ENCODE measurements at regions not wholly inside any gene's neighbourhood (a gene's known extent, or its start where the extent isn't known, plus 50 kb on each side); places are given as distances from the start of the nearest gene placed in this dataset.
"Not testable (repeated sequence)": the region's sequence is repeated elsewhere in the genome, so short reads cannot be mapped to it uniquely, and the experiment has no call there.

DNA sequence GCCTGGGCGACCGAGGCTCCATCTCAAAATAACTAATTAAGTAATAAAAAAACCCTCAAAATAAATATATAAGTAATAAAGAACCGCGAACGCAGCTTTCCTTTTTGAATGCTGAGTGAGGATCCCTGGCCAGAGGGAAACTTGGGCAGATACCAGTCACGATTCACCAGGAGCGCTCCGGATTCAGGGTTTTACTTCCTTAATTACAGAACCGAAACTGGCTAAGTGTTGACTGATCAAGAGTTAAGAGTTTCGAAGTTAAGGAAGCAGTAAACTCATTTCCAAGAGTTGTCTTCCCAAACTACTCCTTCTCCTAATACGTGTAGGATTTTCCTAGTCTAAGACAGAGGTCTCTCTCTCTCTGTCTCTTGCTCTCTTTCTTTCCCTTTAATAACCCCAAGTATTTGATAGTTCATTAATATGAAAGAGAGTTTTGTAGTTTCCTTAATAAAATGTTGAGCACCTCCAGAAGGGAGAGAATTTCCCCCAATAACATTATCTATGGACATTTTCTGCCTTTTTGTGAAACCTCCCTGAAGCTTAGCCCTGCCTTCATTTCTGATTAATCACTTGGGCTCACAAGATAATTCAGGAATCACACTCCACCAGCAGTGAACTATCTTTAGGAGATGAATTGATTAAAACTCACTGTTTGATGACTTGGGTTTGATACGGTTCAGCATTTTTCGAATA, 61.4 kb upstream of the ZNF217 start:
- no peaks in the 10 kb centered on the region for H3K79me1 ChIP-seq (ENCODE audit: low read depth in 1 of 2, low read length in 2 of 2)
- peak overlapping the region; percentile 88 for H4K5ac ChIP-seq (ENCODE audit: low read depth, low read length)
- peak overlapping the region; percentile 59; the same call in 1 of the 2 replicates for H3K4me2 ChIP-seq (ENCODE audit: low read depth, low read length)
- H3K27me3 ChIP-seq (ENCODE audit: control insufficient read depth, insufficient read depth, low read length): no peaks in the 10 kb centered on the region
- WGBS, 2 experiments (ENCODE audit: extremely low coverage in 2 of 2, insufficient read length in 1 of 2): no CpG with 5 or more reads among the region's 13 CpGs
- TF ChIP-seq CHD1 (IDR thresholded peaks at IDR 0.05; ENCODE audit: low read depth, low read length) (no peak), CEBPB (IDR thresholded peaks at IDR 0.05; ENCODE audit: low read depth, low read length) (no peak), MAFK (IDR thresholded peaks at IDR 0.05; ENCODE audit: low read depth, low read length) (no peak)
- H3K9ac ChIP-seq (ENCODE audit: low read depth, low read length): no peak overlapping the region; the same call in 1 of the 2 replicates
- peaks cover 21% of the 10 kb centered on the region for H3K4me1 ChIP-seq (ENCODE audit: control insufficient read depth, insufficient read depth, low read length)
- peak overlapping the region; percentile 61; the same call in 1 of the 2 replicates for H3K23ac ChIP-seq (ENCODE audit: low read depth, low read length)
- no TSS peak for BruUV-seq (replicated peaks)
- H3K14ac ChIP-seq (replicated peaks; ENCODE audit: low read depth, low read length): peak overlapping the region; percentile 64
- peak overlapping the region; percentile 84 for H2BK5ac ChIP-seq (ENCODE audit: low read depth, low read length, poor library complexity, severe bottlenecking)
- H3K9me1 ChIP-seq (ENCODE audit: insufficient read depth, low read length): peaks cover 3% of the 10 kb centered on the region; the same call in 1 of the 2 replicates
- dilution Hi-C loops (cut with HindIII; ENCODE audit: low sequenced_read_pairs, unreplicated experiment): no loop called here
- no peak for DNase-seq
- H3K9me3 ChIP-seq (ENCODE audit: control insufficient read depth, insufficient read depth, low read length): no peaks in the 10 kb centered on the region
- peak overlapping the region; percentile 82 for H2BK20ac ChIP-seq (ENCODE audit: low read depth, low read length)
- ChIA-PET CTCF (no interaction called here), POLR2A (ENCODE audit: unreplicated experiment) (no interaction called here)
- H3K56ac ChIP-seq (ENCODE audit: extremely low read depth, insufficient read depth, low read length): peak overlapping the region; percentile 36; the same call in 1 of the 2 replicates
- H2BK120ac ChIP-seq (ENCODE audit: low read depth, low read length): peak overlapping the region; percentile 76
- H4K20me1 ChIP-seq (ENCODE audit: insufficient read depth, low read length): no peaks in the 10 kb centered on the region
- intact Hi-C loops (cut with micrococcal nuclease): loop anchor here (1.0 to 5.0 kb wide), 3 partner anchors 38 to 262 kb away; no protein-coding TSS in a partner anchor
- peak overlapping the region; percentile 42; the same call in 2 of the 3 replicates for H2BK15ac ChIP-seq (ENCODE audit: low read depth, low read length)
- peak overlapping the region in 1 of 2 experiments; percentile 54; a peak in 2 of 4 replicates for H4K8ac ChIP-seq (ENCODE audit: low read depth in 2 of 2, low read length in 2 of 2)
- no peak overlapping the region for H2AFZ ChIP-seq (replicated peaks; ENCODE audit: low read length, poor library complexity)
- H3K36me3 ChIP-seq (ENCODE audit: control insufficient read depth, insufficient read depth, low read length): no peaks in the 10 kb centered on the region
- in situ Hi-C loops (cut with MboI; ENCODE audit: low sequenced_read_pairs): no loop called here
- no peak overlapping the region for H3K4me3 ChIP-seq (ENCODE audit: insufficient read depth, low read depth, low read length)
- ATAC-seq (ENCODE audit: low read depth): no peak
- H3K18ac ChIP-seq (ENCODE audit: low read depth, low read length): peak overlapping the region; percentile 94
- no peak overlapping the region for H2AK9ac ChIP-seq (replicated peaks; ENCODE audit: low read depth, low read length, poor library complexity)
- peak overlapping the region; percentile 72; the same call in 1 of the 2 replicates for H2AK5ac ChIP-seq (ENCODE audit: low read depth, low read length)
- H3K4ac ChIP-seq (ENCODE audit: low read depth, low read length): peak overlapping the region; percentile 71; the same call in 1 of the 2 replicates
- peak overlapping the region; percentile 54; the same call in 1 of the 2 replicates for H4K91ac ChIP-seq (ENCODE audit: insufficient read depth, low read depth, low read length)
- peak overlapping the region; percentile 66; the same call in 1 of the 2 replicates for H3K27ac ChIP-seq (ENCODE audit: insufficient read depth, low read length)

DNA sequence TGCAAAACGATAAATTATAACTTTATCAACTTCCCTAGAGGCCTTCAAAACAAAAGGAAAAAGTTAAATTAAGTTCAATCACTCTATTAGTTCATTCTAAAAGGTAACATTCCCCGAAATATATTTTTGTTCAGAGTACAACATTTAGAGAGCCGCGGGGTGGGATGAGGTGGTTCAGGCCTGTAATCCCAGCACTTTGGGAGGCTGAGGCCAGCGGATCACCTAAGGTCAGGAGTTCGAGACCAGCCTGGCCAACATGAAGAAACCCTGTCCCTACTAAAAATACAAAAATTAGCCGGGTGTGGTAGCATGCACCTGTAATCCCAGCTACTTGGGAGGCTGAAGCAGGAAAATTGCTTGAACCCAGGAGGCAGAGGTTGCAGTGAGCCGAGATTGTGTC, 60.9 kb upstream of the ZNF217 start:
- H4K20me1 ChIP-seq (ENCODE audit: insufficient read depth, low read length); H2AFZ ChIP-seq (replicated peaks; ENCODE audit: low read length, poor library complexity); H3K27ac ChIP-seq (ENCODE audit: insufficient read depth, low read length); H3K9ac ChIP-seq (ENCODE audit: low read depth, low read length); H2BK15ac ChIP-seq (ENCODE audit: low read depth, low read length); H2BK20ac ChIP-seq (ENCODE audit: low read depth, low read length); H3K4me2 ChIP-seq (ENCODE audit: low read depth, low read length); H2AK5ac ChIP-seq (ENCODE audit: low read depth, low read length); H3K9me3 ChIP-seq (ENCODE audit: control insufficient read depth, insufficient read depth, low read length); in situ Hi-C loops (cut with MboI; ENCODE audit: low sequenced_read_pairs); ATAC-seq (ENCODE audit: low read depth); H3K56ac ChIP-seq (ENCODE audit: extremely low read depth, insufficient read depth, low read length); H2AK9ac ChIP-seq (replicated peaks; ENCODE audit: low read depth, low read length, poor library complexity); H3K23ac ChIP-seq (ENCODE audit: low read depth, low read length); H3K79me1 ChIP-seq (ENCODE audit: low read depth in 1 of 2, low read length in 2 of 2); H4K8ac ChIP-seq (ENCODE audit: low read depth in 2 of 2, low read length in 2 of 2); H3K27me3 ChIP-seq (ENCODE audit: control insufficient read depth, insufficient read depth, low read length); H4K5ac ChIP-seq (ENCODE audit: low read depth, low read length); H3K18ac ChIP-seq (ENCODE audit: low read depth, low read length); H2BK120ac ChIP-seq (ENCODE audit: low read depth, low read length); H2BK5ac ChIP-seq (ENCODE audit: low read depth, low read length, poor library complexity, severe bottlenecking); dilution Hi-C loops (cut with HindIII; ENCODE audit: low sequenced_read_pairs, unreplicated experiment); BruUV-seq (replicated peaks); intact Hi-C loops (cut with micrococcal nuclease); H3K36me3 ChIP-seq (ENCODE audit: control insufficient read depth, insufficient read depth, low read length); H3K14ac ChIP-seq (replicated peaks; ENCODE audit: low read depth, low read length); DNase-seq; H4K91ac ChIP-seq (ENCODE audit: insufficient read depth, low read depth, low read length); H3K4me3 ChIP-seq (ENCODE audit: insufficient read depth, low read depth, low read length); H3K9me1 ChIP-seq (ENCODE audit: insufficient read depth, low read length); H3K4ac ChIP-seq (ENCODE audit: low read depth, low read length); POLR2A ChIA-PET (ENCODE audit: unreplicated experiment): not testable (repeated sequence)
- WGBS, 2 experiments (ENCODE audit: extremely low coverage in 2 of 2, insufficient read length in 1 of 2): no CpG with 5 or more reads among the region's 8 CpGs
- CTCF ChIA-PET: interaction anchor here (0.7 kb wide), 1 partner anchor 86 kb away, joined by 3 read pairs; no protein-coding TSS in a partner anchor
- H3K4me1 ChIP-seq (ENCODE audit: control insufficient read depth, insufficient read depth, low read length): peaks cover 20% of the 10 kb centered on the region

Data from IMR-90 (cell line).